ENCODE measurements at regions not wholly inside any gene's neighbourhood (a gene's known extent, or its start where the extent isn't known, plus 50 kb on each side); places are given as distances from the start of the nearest gene placed in this dataset.

DNA sequence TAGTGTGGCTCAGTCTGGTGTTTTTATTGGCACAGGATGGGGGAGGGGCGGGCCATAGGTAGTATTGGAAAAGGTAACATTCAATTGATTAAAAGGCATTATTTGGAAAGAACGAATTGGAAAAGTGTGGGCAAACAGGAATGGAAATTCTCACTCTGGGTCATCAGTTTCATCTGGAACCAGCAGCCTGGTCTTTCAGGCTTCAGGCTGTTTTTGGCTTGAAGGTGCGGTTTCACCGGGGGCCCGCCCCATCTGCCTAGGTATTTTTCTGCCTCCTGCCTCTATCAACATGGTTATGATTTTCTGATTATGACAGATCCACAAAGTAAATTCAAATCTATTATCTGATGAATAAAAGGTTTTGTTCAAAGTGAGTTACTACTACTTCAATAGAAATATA lies 59.5 kb upstream of the CD28 start:
- Histone ChIP-seq H4K20me1 (ENCODE audit: control insufficient read depth, insufficient read depth, low read length, poor library complexity, severe bottlenecking) (no peaks in the 10 kb centered on the region), H3K27me3 (replicated peaks in 1 of 4; ENCODE audit: control extremely low read depth in 1 of 4, control insufficient read depth in 3 of 4, insufficient read depth in 4 of 4, low read length in 3 of 4) (peaks cover 0 to 8% (median 2%) of the 10 kb centered on the region in 4 experiments)

GRCh38 chr2:203647579-203647978 lies 58.9 kb upstream of the CD28 start:
- Mint-ChIP-seq H3K27me3 (peaks cover 22% of the 10 kb centered on the region), H3K27ac (no peak overlapping the region), H3K9me3 (ENCODE audit: insufficient read depth) (no peaks in the 10 kb centered on the region), H3K4me1 (no peaks in the 10 kb centered on the region), H3K4me3 (no peak overlapping the region)
- ATAC-seq (ENCODE audit: low read depth) (no peak), DNase-seq (no peak)
- no peak overlapping the region for H3K9ac ChIP-seq (ENCODE audit: low read length)
- H3K36me3 ChIP-seq (replicated peaks in 1 of 2; ENCODE audit: control extremely low read depth in 1 of 2, control insufficient read depth in 1 of 2, extremely low read depth in 1 of 2, insufficient read depth in 2 of 2, low read length in 1 of 2): no peaks in the 10 kb centered on the region
- H3K4me1 ChIP-seq (ENCODE audit: control insufficient read depth in 2 of 2, insufficient read depth in 2 of 2, low read length in 2 of 2): no peaks in the 10 kb centered on the region
- H3K79me2 ChIP-seq (ENCODE audit: control insufficient read depth, insufficient read depth, low read length): no peaks in the 10 kb centered on the region
- no peak overlapping the region for H3K4me3 ChIP-seq (ENCODE audit: control extremely low read depth in 1 of 5, extremely low read depth in 1 of 5, insufficient read depth in 1 of 5, low read depth in 2 of 5, low read length in 4 of 5)
- TF ChIP-seq, protein P1, sequence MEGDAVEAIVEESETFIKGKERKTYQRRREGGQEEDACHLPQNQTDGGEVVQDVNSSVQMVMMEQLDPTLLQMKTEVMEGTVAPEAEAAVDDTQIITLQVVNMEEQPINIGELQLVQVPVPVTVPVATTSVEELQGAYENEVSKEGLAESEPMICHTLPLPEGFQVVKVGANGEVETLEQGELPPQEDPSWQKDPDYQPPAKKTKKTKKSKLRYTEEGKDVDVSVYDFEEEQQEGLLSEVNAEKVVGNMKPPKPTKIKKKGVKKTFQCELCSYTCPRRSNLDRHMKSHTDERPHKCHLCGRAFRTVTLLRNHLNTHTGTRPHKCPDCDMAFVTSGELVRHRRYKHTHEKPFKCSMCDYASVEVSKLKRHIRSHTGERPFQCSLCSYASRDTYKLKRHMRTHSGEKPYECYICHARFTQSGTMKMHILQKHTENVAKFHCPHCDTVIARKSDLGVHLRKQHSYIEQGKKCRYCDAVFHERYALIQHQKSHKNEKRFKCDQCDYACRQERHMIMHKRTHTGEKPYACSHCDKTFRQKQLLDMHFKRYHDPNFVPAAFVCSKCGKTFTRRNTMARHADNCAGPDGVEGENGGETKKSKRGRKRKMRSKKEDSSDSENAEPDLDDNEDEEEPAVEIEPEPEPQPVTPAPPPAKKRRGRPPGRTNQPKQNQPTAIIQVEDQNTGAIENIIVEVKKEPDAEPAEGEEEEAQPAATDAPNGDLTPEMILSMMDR (IDR thresholded peaks at IDR 0.05): no peak
- TF ChIP-seq EZH2 (IDR thresholded peaks at IDR 0.05; ENCODE audit: borderline replicate concordance, insufficient read depth, low read depth, low read length, poor library complexity, severe bottlenecking): no peak
- ChIA-PET CTCF (no interaction called here), POLR2A (no interaction called here)
- intact Hi-C loops (cut with micrococcal nuclease): no loop called here
- WGBS (ENCODE audit: insufficient coverage): no CpG with 5 or more reads among the region's 1 CpG
- H4K20me1 ChIP-seq (ENCODE audit: control insufficient read depth, insufficient read depth, low read length, poor library complexity, severe bottlenecking): no peaks in the 10 kb centered on the region
- H3K27ac ChIP-seq (ENCODE audit: low read length in 2 of 2): no peak overlapping the region
- peaks cover 0 to 10% (median 0%) of the 10 kb centered on the region in 3 donors for H3K9me3 ChIP-seq (ENCODE audit: control extremely low read depth in 1 of 3, control insufficient read depth in 2 of 3, insufficient read depth in 1 of 3, low read length in 2 of 3)
- H3K4me2 ChIP-seq (replicated peaks; ENCODE audit: low read depth, low read length, poor library complexity, severe bottlenecking): no peak overlapping the region
- H3K27me3 ChIP-seq (replicated peaks in 1 of 4; ENCODE audit: control extremely low read depth in 1 of 4, control insufficient read depth in 3 of 4, insufficient read depth in 4 of 4, low read length in 3 of 4): peaks cover 0 to 8% (median 2%) of the 10 kb centered on the region in 4 experiments
- no peak overlapping the region for H2AFZ ChIP-seq (ENCODE audit: insufficient read depth, low read depth, low read length, poor library complexity, severe bottlenecking)

More for the DNA sequence above, 59.5 kb upstream of the CD28 start:
- no peak for TF ChIP-seq EZH2 (IDR thresholded peaks at IDR 0.05; ENCODE audit: borderline replicate concordance, insufficient read depth, low read depth, low read length, poor library complexity, severe bottlenecking)
- TF ChIP-seq, protein P1 (IDR thresholded peaks at IDR 0.05): no peak
- Histone ChIP-seq H3K27ac (ENCODE audit: low read length in 2 of 2) (no peak overlapping the region), H3K4me1 (ENCODE audit: control insufficient read depth in 2 of 2, insufficient read depth in 2 of 2, low read length in 2 of 2) (no peaks in the 10 kb centered on the region), H3K9ac (ENCODE audit: low read length) (no peak overlapping the region), H3K9me3 (ENCODE audit: control extremely low read depth in 1 of 3, control insufficient read depth in 2 of 3, insufficient read depth in 1 of 3, low read length in 2 of 3) (peaks cover 0 to 10% (median 0%) of the 10 kb centered on the region in 3 donors), H3K4me3 (ENCODE audit: control extremely low read depth in 1 of 5, extremely low read depth in 1 of 5, insufficient read depth in 1 of 5, low read depth in 2 of 5, low read length in 4 of 5) (no peak overlapping the region), H3K4me2 (replicated peaks; ENCODE audit: low read depth, low read length, poor library complexity, severe bottlenecking) (no peak overlapping the region), H3K79me2 (ENCODE audit: control insufficient read depth, insufficient read depth, low read length) (no peaks in the 10 kb centered on the region), H2AFZ (ENCODE audit: insufficient read depth, low read depth, low read length, poor library complexity, severe bottlenecking) (no peak overlapping the region), H3K36me3 (replicated peaks in 1 of 2; ENCODE audit: control extremely low read depth in 1 of 2, control insufficient read depth in 1 of 2, extremely low read depth in 1 of 2, insufficient read depth in 2 of 2, low read length in 1 of 2) (no peaks in the 10 kb centered on the region)
- DNase-seq (no peak), ATAC-seq (ENCODE audit: low read depth) (no peak)
- 100% methylated on average over 2 of the region's 5 CpGs for WGBS (ENCODE audit: insufficient coverage)
- H3K4me1 Mint-ChIP-seq: no peaks in the 10 kb centered on the region
- no peak overlapping the region for H3K4me3 Mint-ChIP-seq
- CTCF ChIA-PET: no interaction called here
- H3K27ac Mint-ChIP-seq: no peak overlapping the region
- no peaks in the 10 kb centered on the region for H3K9me3 Mint-ChIP-seq (ENCODE audit: insufficient read depth)
- intact Hi-C loops (cut with micrococcal nuclease): no loop called here
- POLR2A ChIA-PET: no interaction called here
- H3K27me3 Mint-ChIP-seq: peaks cover 21% of the 10 kb centered on the region
